Endothelial cell of hepatic sinusoid (primary cell): ENCODE measurements at regions not wholly inside any gene's neighbourhood (a gene's known extent, or its start where the extent isn't known, plus 50 kb on each side); places are given as distances from the start of the nearest gene placed in this dataset.
"Not testable (repeated sequence)": the region's sequence is repeated elsewhere in the genome, so short reads cannot be mapped to it uniquely, and the experiment has no call there.

Experiments used
- in situ Hi-C: cut with HindIII; loops from 2 replicates; pipeline ENCODE4 v1.10.0; 2017; ENCODE audit warnings: low sequenced_read_pairs

GRCh38 chr22:27107824-27108223, 450.4 kb downstream of the MIAT start:
- in situ Hi-C loops: no loop called here

GRCh38 chr22:27108425-27109114, 451.2 kb downstream of the MIAT start:
- in situ Hi-C loops: no loop called here

- in situ Hi-C loops: not testable (repeated sequence)
Observed at GRCh38 chr22:27109406-27109805, 452.0 kb downstream of the MIAT start.

GRCh38 chr22:27110665-27111451, 453.5 kb downstream of the MIAT start:
- in situ Hi-C loops: no loop called here

GRCh38 chr22:27111796-27112672, 454.6 kb downstream of the MIAT start:
- in situ Hi-C loops: no loop called here

GRCh38 chr22:27113211-27113635, 455.8 kb downstream of the MIAT start:
- in situ Hi-C loops: no loop called here

- in situ Hi-C loops: no loop called here
Observed at GRCh38 chr22:27113641-27114040, 456.3 kb downstream of the MIAT start.

- in situ Hi-C loops: no loop called here
Observed at GRCh38 chr22:27114186-27114585, 456.8 kb downstream of the MIAT start.

- in situ Hi-C loops: no loop called here
Observed at GRCh38 chr22:27115410-27115809, 458.0 kb downstream of the MIAT start.

- in situ Hi-C loops: no loop called here
Observed at GRCh38 chr22:27115816-27116256, 458.4 kb downstream of the MIAT start.

- in situ Hi-C loops: no loop called here
Observed at GRCh38 chr22:27116312-27117086, 459.1 kb downstream of the MIAT start.

GRCh38 chr22:27120036-27120435, 462.6 kb downstream of the MIAT start:
- in situ Hi-C loops: no loop called here

GRCh38 chr22:27122574-27122973, 465.2 kb downstream of the MIAT start:
- in situ Hi-C loops: no loop called here

- in situ Hi-C loops: no loop called here
Observed at GRCh38 chr22:27123880-27124279, 466.5 kb downstream of the MIAT start.

- in situ Hi-C loops: no loop called here
Observed at GRCh38 chr22:27124351-27124966, 467.1 kb downstream of the MIAT start.

- in situ Hi-C loops: no loop called here
Observed at GRCh38 chr22:27125539-27125938, 468.2 kb downstream of the MIAT start.

- in situ Hi-C loops: no loop called here
Observed at GRCh38 chr22:27127911-27128310, 470.5 kb downstream of the MIAT start.

GRCh38 chr22:27128461-27129085, 471.2 kb downstream of the MIAT start:
- in situ Hi-C loops: no loop called here

- in situ Hi-C loops: no loop called here
Observed at GRCh38 chr22:27129266-27129665, 471.9 kb downstream of the MIAT start.

- in situ Hi-C loops: no loop called here
Observed at GRCh38 chr22:27130906-27131305, 473.5 kb downstream of the MIAT start.
